ENCODE measurements at regions not wholly inside any gene's neighbourhood (a gene's known extent, or its start where the extent isn't known, plus 50 kb on each side); places are given as distances from the start of the nearest gene placed in this dataset.

DNA sequence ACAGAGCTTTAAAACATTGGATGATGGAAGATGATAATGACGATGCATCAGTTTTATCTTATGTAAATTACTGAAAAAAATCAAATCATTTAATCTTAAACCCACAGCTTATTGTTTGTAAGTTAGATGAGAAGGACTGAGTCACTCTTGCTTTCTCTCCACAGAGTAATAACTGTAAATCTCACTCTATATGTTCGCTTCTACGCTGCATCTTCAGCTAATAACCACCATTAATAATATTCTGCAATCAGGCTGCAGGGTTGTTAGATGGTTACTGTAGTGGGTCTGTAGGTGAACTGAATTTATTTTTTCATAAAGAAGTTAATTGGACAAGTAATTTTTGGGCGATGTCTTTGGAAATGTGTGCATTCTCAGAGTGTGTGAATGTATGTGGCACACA lies 260.0 kb downstream of the FAT3 start:
- DNase-seq = no peak

DNA sequence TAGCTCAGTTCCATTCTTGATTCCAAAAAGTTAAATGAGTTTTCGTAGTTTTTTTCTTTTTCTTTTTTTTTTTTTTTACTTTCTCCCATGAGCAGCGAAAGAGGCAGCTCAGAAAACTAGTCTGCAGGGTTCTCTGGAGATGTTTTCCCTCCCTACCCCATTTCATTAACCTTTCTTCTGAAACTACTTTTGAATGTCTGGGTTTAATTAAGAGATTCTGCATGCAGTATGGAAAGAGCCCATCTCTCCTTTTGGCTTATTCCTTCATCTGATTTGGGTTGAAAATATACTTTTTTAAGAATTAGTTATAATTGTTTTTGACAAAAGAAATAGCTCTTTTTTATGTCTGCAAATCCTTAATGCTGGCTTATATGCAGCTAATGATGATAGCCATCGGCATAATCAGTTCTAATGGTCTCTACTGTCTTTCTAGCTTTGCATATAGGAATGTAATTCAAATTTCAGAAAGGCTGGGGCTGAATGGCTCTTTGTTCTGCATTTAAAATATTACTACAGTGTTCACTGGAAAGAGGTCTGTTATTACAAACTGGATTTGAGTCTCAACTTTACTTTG lies 265.3 kb downstream of the FAT3 start:
- DNase-seq = no peak

DNA sequence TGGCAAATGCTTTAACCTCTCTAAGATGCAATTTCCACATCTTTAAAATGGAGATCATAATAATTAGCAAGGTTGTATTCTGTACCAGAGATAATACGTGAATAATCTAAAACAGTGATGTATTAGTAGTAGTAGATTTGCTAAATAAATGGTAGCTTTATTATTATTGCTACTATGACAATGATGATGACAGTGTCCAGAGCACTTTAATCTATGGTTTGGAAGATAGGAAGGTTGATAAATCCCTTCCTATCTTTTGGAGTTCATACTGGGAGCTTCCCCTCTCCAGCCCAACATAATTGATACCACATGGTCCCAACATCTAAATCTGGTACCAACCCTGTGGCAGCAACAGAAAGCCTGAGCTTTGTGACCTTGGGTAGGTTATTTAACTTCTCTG lies 267.8 kb downstream of the FAT3 start:
- no peak for DNase-seq

DNA sequence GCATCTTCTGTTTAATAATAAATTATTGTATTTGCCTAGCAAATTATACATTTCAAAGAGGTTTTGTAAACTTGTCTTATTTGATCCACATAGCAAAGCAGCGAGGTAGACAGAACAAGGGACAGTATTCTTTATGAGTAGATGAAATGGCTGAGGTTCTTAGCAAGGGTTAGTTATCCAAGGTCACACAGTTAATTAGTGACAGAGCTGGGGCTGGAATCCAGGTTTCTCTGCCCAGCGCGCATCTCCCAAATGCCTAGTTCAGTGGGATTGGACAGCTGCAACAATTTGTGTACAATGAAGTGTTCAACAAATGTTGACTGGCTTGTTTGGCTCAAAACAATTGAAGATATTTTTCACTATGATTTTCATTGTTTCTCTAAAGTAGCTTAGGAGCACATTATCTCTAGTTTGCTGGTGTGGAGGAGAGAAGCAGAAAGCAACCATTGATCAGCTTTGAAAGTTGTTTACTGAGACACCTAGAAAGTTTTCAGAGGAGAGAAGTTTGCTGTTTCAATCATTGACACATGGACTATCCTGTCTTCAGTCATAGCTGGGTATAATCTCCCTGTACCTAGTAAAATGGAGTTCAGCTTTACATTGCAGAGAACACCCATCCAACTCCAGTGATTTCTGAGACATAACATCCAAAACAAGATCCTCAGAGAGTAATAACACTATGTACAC lies 270.6 kb downstream of the FAT3 start:
- DNase-seq = no peak

DNA sequence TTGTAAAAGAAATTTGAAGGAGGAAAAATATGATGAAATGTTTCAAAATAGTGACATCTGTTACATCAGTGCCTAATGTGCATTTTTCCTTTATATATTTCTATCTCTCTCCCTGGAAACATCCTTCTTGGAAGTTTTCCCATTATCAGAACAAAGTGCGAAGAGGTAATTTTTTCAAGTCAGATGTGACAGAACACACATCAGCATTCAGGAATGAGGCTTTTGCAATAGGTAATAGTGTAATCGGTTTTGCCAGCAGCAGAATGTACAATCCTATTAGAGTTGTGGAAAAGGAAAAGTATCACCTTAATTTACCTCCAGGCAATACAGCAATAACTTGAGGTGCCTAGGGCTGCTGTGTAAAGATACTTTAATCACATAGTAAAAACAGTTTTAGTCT lies 275.8 kb downstream of the FAT3 start:
- DNase-seq = no peak

DNA sequence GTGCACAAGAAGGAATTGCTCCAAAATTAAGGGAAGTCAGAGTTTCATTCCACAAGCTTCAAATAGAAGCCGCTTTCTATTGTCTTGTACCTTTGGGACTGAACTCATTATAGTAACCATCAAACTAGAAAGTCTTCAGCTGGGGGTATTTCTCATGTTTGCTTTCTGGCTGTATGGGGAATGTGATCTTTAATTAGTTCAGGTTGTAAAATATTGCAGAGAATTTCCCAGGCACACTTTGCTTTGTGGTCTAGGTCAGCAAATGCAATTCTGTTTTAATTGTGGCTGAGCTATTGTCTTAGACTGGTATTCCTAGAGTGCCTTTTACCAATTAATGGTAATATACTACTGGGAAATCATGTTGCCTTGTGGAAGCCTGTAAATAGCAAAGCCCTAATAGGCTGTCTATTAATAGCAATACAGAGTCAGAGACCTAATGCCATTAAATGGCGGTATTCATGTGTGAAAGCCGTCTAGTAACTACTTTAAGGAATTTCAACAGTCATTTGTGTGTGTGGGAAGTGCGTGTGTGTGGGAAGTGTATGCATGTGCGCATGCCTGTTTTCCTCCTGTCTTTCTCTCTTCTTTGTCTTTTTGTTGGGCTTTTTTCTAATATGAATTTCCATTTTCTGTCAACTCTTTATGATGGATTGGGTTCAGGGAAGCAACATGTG lies 276.6 kb downstream of the FAT3 start:
- no peak for DNase-seq

DNA sequence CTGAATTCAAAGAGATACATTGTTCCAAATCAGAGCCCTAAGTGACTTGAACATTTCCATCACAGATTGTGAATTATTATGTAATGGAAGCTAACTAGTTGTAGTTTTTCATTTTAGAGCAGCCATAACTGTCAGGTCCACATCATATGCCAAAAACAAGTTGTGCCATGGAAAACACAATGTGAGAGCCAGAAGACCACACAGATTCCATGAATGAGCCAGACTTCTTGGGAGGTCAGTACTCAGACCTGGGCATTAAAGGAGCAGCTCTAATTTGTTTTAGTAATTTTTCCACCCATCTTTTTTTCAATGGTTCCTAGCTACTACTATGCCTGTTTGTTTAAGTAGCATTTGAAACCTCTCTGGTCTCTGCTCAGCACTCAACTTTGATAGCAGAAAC lies 279.4 kb downstream of the FAT3 start:
- no peak for DNase-seq

DNA sequence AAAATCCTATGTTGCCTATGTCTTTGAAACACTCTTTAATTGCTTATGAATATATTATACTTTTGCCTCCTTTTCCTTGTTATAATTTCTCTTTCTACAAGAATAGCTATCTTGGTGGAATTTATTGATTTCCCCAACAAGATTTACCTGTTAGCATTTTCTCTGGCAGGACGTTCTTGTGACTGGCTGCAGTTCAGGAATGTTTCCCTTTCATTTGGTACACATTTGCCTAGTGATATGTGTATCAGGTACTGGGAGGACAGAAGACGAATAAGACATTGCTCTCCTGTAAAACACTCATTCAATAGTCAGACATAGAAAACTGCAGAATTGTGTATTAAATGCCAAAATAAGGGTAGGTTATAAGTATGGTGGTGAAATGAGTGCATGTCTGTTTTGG lies 279.9 kb downstream of the FAT3 start:
- no peak for DNase-seq

DNA sequence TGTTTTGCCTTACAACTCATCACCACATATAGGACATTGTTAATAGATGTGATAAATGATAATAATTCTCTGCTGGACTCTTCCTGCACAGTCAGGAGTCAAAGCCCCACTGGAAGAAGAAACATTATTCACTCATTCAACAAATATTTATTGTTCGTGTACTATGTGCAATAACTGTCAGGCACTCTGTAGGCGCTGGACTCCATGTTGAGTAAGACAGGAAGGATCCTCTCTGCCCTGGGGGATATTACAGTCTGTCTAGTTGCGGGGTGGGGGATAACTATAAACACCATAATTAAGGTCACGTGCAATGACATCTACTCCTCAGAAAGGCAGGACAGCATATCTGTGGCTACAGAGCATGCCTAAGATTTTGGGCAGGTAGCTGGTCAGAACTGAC lies 281.1 kb downstream of the FAT3 start:
- DNase-seq = no peak

DNA sequence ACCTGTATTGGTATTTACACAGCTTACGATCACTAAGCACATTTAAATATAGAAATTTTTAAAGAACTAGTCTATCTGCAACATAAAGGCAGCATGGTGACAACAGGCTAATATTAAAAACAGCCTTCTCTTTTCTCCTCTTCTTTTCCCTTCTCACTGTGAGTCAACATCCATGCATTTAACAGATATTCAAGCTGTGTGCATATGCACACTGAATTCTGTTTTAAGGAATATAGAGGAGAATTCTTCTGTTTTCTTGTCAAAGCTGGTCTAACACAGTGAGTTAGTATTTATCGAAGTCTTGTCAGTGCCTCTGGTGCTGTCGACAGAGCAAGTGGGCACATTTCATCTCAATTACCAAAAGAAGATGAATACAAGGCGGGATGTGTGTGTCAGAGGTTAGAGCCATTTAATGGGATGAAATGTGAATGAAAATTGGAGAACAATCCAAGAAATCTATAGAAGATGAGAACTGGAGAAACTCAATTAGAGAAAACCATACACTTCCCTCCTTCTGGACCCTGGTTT lies 282.3 kb downstream of the FAT3 start:
- no peak for DNase-seq

DNA sequence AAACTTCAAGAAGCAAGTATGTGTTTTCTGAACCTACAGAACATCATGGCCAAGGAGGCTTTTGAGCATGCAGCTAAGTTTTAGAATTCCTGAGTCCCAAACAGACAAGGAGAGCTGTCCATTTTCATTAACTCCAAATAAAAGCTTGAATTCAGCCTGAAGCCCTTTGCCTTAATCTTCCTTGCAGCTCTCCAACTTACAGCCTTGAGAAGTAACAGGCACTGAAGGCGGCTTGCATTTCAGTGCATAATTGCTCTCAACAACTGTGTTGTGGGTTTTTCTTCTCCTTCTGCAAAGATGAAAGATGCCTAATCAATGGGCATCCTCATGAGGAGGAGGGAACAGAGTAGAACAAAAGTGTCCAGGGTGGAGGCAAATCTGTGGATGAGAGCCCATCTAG lies 286.0 kb downstream of the FAT3 start:
- no peak for DNase-seq

DNA sequence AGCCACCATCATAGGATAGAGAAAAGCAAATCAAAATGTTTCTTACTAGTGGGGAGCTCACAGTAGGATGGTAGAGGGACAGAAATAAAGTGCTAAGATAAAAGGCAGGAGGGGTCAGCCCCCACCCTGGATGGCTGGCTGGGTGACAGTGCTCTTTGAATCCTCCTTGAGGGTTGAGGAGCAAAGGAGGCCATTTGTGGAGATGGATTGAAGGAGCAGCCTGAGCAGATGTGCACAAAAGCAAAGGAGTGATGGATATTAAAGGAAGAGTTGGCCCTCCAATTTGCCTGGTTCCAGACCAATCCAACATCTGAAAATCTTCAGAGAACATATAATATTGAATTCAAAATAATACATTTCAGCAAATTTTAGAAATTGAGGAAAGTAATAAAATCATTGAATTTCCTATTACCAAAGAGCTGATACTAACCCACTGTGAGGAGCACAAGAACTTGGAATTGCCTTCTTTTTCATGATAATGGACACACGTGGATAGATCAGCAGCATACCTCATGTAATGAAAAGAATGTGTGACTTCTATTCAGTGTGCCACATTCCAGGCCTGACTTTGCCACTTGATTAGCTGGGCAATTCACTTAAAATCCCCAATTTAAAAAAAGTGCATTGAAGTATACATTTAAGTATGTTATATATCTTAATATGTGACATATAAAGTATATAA lies 287.0 kb downstream of the FAT3 start:
- no peak for DNase-seq

DNA sequence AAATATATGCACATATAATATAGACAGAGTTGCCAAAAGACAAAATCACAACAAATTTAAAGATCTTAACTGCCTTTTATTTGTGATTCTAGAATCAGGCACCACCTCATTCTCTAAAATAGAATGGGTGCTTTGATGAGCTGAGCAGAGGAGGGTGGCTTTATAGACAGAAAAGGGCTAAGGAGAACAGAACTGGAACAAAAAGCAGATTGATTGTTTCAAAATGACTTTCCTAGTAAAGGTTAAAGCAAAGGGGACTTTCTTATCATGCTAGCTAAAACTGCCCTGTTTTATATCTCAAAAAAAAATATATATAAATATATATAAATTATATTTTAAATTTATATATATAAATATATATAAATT lies 287.6 kb downstream of the FAT3 start:
- DNase-seq = no peak

DNA sequence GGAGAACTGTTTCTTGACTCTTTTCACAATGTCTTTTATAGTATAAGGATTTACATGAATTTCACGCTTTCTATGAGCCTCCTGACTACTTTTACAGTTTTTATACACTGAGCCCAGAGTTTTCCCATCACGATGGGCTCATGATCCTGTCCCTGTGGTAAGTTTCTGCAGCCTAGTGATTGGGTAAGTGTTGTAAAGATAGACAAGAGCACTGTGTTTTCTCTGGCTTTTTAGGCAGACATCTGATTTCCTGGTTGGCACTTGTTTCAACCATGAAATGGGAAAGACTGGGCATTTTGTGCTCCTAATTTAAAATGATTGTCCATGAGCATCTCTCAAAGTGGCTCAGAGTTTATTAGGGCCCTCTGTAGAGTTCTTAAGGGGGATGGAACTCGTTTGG lies 299.0 kb downstream of the FAT3 start:
- no peak for DNase-seq

DNA sequence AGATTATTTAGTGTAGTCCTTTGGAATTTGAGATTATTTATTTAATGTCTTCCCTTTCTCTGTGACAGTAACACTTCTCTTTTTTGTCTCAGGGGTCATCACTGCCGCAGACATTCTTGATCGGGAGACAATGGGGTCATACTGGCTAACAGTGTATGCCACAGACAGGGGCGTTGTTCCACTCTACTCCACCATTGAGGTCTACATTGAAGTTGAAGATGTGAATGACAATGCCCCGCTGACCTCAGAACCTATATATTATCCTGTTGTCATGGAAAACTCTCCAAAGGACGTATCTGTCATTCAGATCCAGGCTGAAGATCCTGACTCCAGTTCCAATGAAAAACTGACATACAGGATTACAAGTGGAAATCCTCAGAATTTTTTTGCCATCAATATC lies 299.9 kb downstream of the FAT3 start:
- DNase-seq = no peak

DNA sequence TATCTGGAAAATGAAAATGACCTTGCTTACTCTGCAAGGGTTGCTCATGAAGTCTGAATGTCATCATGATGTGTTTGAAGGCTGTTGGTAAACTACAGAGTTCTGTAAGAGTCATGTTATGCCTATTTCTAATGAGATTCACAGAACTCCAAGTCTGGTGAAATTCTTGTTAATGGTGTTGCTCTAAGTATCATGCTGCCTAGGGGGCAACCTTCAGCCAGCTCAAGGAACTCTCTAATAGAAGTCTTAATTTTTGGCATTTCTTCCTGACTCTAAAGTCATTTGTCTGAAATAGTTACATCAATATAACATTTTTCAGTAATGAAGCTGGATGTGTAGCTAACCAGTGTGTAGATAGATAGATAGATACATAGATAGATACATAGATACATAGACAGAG lies 302.8 kb downstream of the FAT3 start:
- DNase-seq = no peak

DNA sequence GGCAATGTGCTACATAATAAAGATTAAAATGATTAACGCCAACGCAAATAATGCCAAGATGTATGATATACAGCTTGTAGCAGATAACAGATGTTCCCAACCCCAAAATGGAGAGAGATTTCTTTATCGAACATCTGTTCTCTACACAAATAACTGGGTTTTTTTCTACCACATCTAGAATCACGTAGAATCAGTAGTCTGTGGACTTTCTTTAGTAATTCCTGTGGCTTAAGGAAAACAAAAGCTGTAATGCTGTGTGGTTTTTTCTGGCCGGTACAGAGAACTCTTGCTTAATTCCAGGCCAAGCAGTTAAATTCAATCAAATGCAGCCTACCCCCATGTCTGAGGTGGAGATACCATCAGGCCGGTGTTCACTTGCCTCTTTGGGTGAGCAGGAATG lies 303.4 kb downstream of the FAT3 start:
- no peak for DNase-seq

DNA sequence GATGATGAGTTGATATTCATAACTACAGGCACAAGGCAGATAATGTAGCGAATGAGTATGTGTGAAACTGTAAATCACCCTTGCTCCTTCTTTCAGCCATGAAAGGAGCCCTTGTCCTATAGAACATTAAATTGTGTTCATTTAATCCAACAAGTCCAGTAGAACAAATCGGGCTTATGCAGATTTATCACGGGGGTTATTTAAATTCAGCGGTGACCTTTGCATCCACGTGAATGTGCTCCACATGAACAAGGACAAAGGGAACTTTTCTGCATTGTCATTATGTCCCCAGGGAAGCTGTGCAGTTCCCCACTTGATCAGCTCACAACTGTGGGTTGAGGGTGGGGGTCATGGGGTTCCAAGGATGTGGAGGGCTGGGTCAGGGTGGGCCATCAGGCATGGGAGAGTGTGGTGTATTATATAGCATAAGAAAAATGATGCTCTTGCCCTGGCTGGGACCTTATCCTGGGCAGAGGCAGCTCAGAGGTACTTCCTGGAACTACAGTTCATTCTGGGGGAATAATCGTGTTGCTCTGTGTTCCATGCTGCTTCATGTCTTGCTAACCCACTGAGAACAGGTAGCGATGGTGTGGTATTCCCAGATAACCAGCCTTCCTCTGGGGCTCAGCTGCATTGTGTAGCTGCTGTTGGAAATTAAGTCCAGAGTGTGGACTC lies 306.6 kb downstream of the FAT3 start:
- no peak for DNase-seq

DNA sequence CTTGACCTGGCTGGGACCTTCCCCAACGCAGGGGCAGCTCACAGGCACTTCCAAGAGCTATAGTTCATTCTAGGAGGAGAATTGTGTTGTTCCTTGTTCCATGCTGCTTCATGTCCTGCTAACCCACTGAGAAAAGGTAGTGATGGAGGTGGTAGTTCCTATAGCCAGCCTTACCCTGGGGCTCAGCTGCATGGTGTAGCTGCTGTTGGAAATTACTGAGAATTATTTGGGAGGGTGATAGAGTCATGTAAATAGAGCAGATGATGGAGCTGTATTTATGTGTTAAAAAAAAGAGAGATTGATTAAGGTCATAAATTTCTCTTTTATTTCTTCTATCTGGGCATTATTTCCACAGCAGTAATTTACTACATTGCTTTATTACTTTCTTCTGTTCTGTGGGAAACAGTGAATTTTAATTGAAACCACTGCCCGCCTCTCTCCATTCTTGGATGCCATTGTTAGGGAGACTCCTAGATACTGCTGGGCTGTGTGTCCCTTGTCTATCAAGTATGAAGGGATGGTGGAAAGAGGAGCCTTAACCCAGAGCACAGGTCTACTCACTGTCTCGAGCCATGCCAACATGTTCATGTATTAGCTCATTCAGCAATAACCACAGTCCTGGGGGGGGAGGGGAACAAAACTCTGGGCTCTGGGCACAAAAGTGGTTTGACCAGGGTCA lies 309.2 kb downstream of the FAT3 start:
- no peak for DNase-seq

DNA sequence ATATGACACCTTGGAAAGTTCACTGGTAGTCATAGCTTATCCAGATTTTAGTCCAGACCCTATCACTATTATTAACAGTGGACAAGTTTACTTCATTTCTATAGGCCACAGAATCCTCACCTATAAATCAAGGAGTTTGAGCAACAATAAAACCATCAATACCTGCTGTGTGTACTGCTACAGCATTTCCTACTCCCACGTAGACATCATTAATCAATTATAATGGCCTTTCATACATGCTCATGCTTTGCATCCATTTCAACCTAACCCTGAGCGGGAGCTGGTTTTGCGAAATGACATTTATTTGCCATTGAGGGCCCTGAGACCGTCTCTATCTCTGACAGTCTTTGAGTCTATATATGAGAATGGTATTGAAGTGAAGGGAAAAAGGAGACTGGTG lies 312.3 kb downstream of the FAT3 start:
- DNase-seq = no peak

DNA sequence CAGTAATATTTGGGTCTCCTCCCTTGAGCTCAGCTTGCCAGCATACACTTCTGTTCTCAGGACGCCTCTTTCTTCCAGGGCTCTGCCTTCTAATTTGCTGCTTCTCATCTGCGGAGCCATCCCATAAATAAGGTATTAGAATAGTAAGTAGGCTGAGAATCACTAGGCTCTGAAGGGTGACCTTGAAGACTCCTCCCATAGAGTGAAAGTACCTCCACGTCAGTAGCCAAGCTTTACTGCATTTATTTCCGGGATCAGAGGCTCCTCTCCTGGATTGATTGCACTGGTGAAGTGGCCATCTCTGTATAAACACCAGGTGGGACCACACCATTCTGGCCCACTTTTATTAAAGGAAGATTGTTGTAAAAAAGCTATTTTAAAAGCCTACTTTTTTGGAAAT lies 315.5 kb downstream of the FAT3 start:
- peak; percentile 4 to 24 for DNase-seq

DNA sequence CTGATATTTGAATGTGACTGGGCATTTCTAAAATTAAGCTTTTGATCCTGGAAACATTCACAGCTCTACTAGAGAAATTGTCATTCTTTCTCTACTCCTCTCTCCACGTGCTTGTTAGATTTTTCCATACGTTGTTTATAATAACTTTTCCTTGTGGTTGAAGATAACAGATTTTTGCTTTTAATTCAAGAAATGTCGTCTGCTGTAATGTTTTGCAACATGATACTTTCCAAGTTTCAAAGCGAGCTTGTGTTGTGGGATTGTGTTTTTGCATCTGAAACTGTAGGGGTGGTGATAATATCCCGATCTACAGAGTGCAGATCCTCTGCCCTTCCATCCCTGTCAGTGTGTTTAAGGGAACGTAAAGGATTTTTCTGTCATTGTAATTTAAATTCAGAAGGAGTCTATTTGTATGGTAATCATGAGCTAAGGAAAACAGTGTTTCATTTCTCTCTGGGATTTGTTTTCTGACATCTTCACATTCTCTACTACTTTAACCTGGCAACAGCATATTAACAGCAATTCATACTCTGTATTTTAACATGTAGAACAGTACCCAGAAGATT lies 321.4 kb downstream of the FAT3 start:
- DNase-seq = no peak
